ENCODE measurements at regions not wholly inside any gene's neighbourhood (a gene's known extent, or its start where the extent isn't known, plus 50 kb on each side); places are given as distances from the start of the nearest gene placed in this dataset.

DNA sequence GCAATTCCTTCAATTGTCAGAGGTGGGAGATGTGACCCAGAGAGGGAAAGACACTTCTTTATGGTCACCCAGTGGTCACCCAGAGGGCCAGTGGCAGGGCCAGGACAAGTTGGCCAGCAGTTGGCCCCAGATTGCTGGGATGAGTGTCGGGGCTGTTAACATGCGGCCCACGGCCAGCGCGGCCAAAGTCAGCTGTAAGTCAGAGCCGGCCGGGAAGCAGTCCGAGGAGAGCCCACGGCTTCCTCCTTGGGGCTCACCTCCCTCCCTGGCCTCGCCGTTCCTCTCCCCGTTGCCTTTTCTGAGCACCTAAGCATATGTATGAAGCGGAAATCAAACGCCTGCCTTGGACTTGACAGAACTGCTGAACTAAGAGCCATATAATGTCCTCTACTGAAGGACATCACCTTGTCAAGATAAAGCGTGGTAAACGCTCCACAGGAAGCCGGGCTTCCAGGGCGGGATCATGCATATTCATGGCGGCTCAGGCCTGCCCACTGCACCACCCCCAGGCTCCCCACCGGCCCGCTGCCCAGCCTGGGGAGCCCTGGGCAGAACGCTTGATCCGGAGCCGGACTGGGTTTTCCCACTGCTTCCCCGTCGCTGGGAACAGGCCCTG, 245.4 kb upstream of the POU3F1 start:
- TF ChIP-seq, protein P1, sequence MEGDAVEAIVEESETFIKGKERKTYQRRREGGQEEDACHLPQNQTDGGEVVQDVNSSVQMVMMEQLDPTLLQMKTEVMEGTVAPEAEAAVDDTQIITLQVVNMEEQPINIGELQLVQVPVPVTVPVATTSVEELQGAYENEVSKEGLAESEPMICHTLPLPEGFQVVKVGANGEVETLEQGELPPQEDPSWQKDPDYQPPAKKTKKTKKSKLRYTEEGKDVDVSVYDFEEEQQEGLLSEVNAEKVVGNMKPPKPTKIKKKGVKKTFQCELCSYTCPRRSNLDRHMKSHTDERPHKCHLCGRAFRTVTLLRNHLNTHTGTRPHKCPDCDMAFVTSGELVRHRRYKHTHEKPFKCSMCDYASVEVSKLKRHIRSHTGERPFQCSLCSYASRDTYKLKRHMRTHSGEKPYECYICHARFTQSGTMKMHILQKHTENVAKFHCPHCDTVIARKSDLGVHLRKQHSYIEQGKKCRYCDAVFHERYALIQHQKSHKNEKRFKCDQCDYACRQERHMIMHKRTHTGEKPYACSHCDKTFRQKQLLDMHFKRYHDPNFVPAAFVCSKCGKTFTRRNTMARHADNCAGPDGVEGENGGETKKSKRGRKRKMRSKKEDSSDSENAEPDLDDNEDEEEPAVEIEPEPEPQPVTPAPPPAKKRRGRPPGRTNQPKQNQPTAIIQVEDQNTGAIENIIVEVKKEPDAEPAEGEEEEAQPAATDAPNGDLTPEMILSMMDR (IDR thresholded peaks at IDR 0.05): no peak
- TF ChIP-seq POLR2A (IDR thresholded peaks at IDR 0.05): no peak

Data from vagina (tissue), 2 donors.